ENCODE measurements at regions not wholly inside any gene's neighbourhood (a gene's known extent, or its start where the extent isn't known, plus 50 kb on each side); places are given as distances from the start of the nearest gene placed in this dataset.

- in situ Hi-C loops (cut with HindIII; ENCODE audit: low sequenced_read_pairs), result no loop called here
- TF ChIP-seq CTCF (IDR thresholded peaks at IDR 0.05; ENCODE audit: low read depth, low read length, missing control alignments), result no peak
- no peak overlapping the region for H3K4me3 ChIP-seq (ENCODE audit: low read depth, low read length)
- DNase-seq (ENCODE audit: low read depth), result no peak
Measured at GRCh38 chr5:53160895-53161294, 51.3 kb upstream of the MOCS2 start.

GRCh38 chr5:53161876-53162275, 52.3 kb upstream of the MOCS2 start:
- H3K4me3 ChIP-seq (ENCODE audit: low read depth, low read length), result no peak overlapping the region
- in situ Hi-C loops (cut with HindIII; ENCODE audit: low sequenced_read_pairs), result no loop called here
- TF ChIP-seq CTCF (IDR thresholded peaks at IDR 0.05; ENCODE audit: low read depth, low read length, missing control alignments), result no peak
- no peak for DNase-seq (ENCODE audit: low read depth)

DNA sequence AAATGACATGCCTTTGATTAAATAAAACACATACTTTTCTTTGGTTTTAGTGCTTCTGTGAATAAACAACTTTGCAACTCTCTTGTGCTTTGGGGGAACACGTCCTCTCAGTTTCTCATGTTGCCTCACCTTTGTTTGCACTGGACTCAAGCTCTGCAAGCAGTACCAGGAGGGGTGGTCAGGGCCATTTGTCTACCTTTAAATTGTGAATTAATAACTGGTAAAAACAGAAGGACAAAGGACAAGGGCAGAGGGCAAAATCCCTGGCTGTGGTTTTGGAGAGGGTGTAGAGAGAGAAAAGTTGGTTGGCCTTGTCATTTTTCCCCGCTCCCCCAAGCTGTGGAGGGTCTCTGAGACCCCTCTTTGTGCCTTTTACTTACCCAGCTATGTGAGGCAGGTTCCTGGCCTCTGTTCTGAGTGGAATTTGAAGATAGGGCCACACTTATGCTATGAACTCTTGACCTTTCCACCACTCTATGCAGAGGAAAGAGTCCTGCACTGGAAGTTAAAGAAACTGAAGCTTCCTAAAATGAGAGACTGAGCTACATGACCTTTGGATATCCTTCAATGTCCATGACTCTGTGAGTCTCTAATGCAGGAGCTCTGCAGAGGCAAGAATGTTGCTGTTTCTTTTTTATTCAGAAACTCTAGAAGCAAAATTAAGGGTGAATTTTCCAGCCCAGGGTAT, 55.1 kb upstream of the MOCS2 start:
- TF ChIP-seq CTCF (IDR thresholded peaks at IDR 0.05; ENCODE audit: low read depth, low read length, missing control alignments), result no peak
- H3K4me3 ChIP-seq (ENCODE audit: low read depth, low read length), result no peak overlapping the region
- DNase-seq (ENCODE audit: low read depth), result no peak
- in situ Hi-C loops (cut with HindIII; ENCODE audit: low sequenced_read_pairs), result no loop called here

- TF ChIP-seq CTCF (IDR thresholded peaks at IDR 0.05; ENCODE audit: low read depth, low read length, missing control alignments), result no peak
- DNase-seq (ENCODE audit: low read depth), result no peak
- in situ Hi-C loops (cut with HindIII; ENCODE audit: low sequenced_read_pairs), result no loop called here
- no peak overlapping the region for H3K4me3 ChIP-seq (ENCODE audit: low read depth, low read length)
Measured at GRCh38 chr5:53165431-53166182, 56.0 kb upstream of the MOCS2 start.

- DNase-seq (ENCODE audit: low read depth), result peak; percentile 34
- TF ChIP-seq CTCF (IDR thresholded peaks at IDR 0.05; ENCODE audit: low read depth, low read length, missing control alignments), result no peak
- in situ Hi-C loops (cut with HindIII; ENCODE audit: low sequenced_read_pairs), result no loop called here
- no peak overlapping the region for H3K4me3 ChIP-seq (ENCODE audit: low read depth, low read length)
Measured at GRCh38 chr5:53166183-53166495, 56.6 kb upstream of the MOCS2 start.

GRCh38 chr5:53167836-53168235, 58.3 kb upstream of the MOCS2 start:
- in situ Hi-C loops (cut with HindIII; ENCODE audit: low sequenced_read_pairs), result no loop called here
- peak; percentile 3 for DNase-seq (ENCODE audit: low read depth)
- no peak overlapping the region for H3K4me3 ChIP-seq (ENCODE audit: low read depth, low read length)
- no peak for TF ChIP-seq CTCF (IDR thresholded peaks at IDR 0.05; ENCODE audit: low read depth, low read length, missing control alignments)

Data from astrocyte of the cerebellum (primary cell).